ENCODE measurements at regions not wholly inside any gene's neighbourhood (a gene's known extent, or its start where the extent isn't known, plus 50 kb on each side); places are given as distances from the start of the nearest gene placed in this dataset.

- no peak overlapping the region for H3K4me3 Mint-ChIP-seq
Observed at GRCh38 chr13:59495936-59496512, 667.7 kb downstream of the DIAPH3 start.

GRCh38 chr13:59497621-59498247, 666.0 kb downstream of the DIAPH3 start:
- no peak for TF ChIP-seq CTCF (conservative IDR thresholded peaks at IDR 0.05)
- Mint-ChIP-seq H3K9me3 (no peaks in the 10 kb centered on the region), H3K4me3 (no peak overlapping the region), H3K36me3 (ENCODE audit: low read depth) (no peaks in the 10 kb centered on the region), H3K27ac (ENCODE audit: unreplicated experiment) (no peak overlapping the region), H3K4me1 (peaks cover 3% of the 10 kb centered on the region), H3K27me3 (ENCODE audit: low read depth) (no peaks in the 10 kb centered on the region)
- DNase-seq (ENCODE audit: low read depth, low spot score) = no peak

More at GRCh38 chr13:59495936-59496512, 667.7 kb downstream of the DIAPH3 start:
- H3K36me3 Mint-ChIP-seq (ENCODE audit: low read depth) = no peaks in the 10 kb centered on the region
- no peak for DNase-seq (ENCODE audit: low read depth, low spot score)
- no peak overlapping the region for H3K27ac Mint-ChIP-seq (ENCODE audit: unreplicated experiment)
- no peaks in the 10 kb centered on the region for H3K27me3 Mint-ChIP-seq (ENCODE audit: low read depth)
- H3K4me1 Mint-ChIP-seq = peaks cover 3% of the 10 kb centered on the region
- no peaks in the 10 kb centered on the region for H3K9me3 Mint-ChIP-seq
- no peak for TF ChIP-seq CTCF (conservative IDR thresholded peaks at IDR 0.05)

GRCh38 chr13:59501004-59501403, 662.7 kb downstream of the DIAPH3 start:
- TF ChIP-seq CTCF (conservative IDR thresholded peaks at IDR 0.05) = no peak
- DNase-seq (ENCODE audit: low read depth, low spot score) = no peak
- Mint-ChIP-seq H3K27ac (ENCODE audit: unreplicated experiment) (no peak overlapping the region), H3K4me1 (peaks cover 3% of the 10 kb centered on the region), H3K27me3 (ENCODE audit: low read depth) (no peaks in the 10 kb centered on the region), H3K9me3 (no peaks in the 10 kb centered on the region), H3K36me3 (ENCODE audit: low read depth) (no peaks in the 10 kb centered on the region), H3K4me3 (no peak overlapping the region)

GRCh38 chr13:59504407-59504806, 659.3 kb downstream of the DIAPH3 start:
- no peak for TF ChIP-seq CTCF (conservative IDR thresholded peaks at IDR 0.05)
- Mint-ChIP-seq H3K4me3 (no peak overlapping the region), H3K4me1 (no peaks in the 10 kb centered on the region), H3K36me3 (ENCODE audit: low read depth) (no peaks in the 10 kb centered on the region), H3K27me3 (ENCODE audit: low read depth) (no peaks in the 10 kb centered on the region), H3K9me3 (no peaks in the 10 kb centered on the region), H3K27ac (ENCODE audit: unreplicated experiment) (no peak overlapping the region)
- DNase-seq (ENCODE audit: low read depth, low spot score) = no peak

GRCh38 chr13:59510386-59510785, 653.3 kb downstream of the DIAPH3 start:
- TF ChIP-seq CTCF (conservative IDR thresholded peaks at IDR 0.05) = no peak
- no peaks in the 10 kb centered on the region for H3K4me1 Mint-ChIP-seq
- H3K9me3 Mint-ChIP-seq = no peaks in the 10 kb centered on the region
- H3K27ac Mint-ChIP-seq (ENCODE audit: unreplicated experiment) = no peak overlapping the region
- no peak for DNase-seq (ENCODE audit: low read depth, low spot score)
- no peak overlapping the region for H3K4me3 Mint-ChIP-seq
- no peaks in the 10 kb centered on the region for H3K36me3 Mint-ChIP-seq (ENCODE audit: low read depth)
- no peaks in the 10 kb centered on the region for H3K27me3 Mint-ChIP-seq (ENCODE audit: low read depth)
